ENCODE measurements at regions not wholly inside any gene's neighbourhood (a gene's known extent, or its start where the extent isn't known, plus 50 kb on each side); places are given as distances from the start of the nearest gene placed in this dataset.
"Not testable (repeated sequence)": the region's sequence is repeated elsewhere in the genome, so short reads cannot be mapped to it uniquely, and the experiment has no call there.

DNA sequence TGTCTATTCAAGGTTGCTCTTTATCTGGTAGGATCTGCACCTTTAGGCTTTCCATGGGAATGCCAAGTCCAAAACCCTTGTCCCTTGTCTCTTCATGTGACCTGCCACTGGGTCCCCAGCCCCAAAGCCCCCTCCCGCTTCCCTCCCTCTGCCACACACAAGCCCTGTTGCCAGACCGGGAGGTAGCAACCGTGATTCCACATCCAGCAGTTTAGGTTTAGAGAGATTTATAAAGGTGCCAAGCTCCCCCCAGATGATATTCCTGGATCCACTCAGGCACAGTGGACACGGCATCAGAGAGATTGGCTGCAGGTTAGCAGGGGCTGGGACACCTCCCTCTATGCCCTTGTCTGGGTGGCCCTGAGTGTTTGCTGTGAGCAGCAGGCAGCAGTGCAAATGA lies 504.7 kb downstream of the CCDC171 start:
- DNase-seq (ENCODE audit: extremely low read depth, low read depth), result no peak
- TF ChIP-seq, protein P1, sequence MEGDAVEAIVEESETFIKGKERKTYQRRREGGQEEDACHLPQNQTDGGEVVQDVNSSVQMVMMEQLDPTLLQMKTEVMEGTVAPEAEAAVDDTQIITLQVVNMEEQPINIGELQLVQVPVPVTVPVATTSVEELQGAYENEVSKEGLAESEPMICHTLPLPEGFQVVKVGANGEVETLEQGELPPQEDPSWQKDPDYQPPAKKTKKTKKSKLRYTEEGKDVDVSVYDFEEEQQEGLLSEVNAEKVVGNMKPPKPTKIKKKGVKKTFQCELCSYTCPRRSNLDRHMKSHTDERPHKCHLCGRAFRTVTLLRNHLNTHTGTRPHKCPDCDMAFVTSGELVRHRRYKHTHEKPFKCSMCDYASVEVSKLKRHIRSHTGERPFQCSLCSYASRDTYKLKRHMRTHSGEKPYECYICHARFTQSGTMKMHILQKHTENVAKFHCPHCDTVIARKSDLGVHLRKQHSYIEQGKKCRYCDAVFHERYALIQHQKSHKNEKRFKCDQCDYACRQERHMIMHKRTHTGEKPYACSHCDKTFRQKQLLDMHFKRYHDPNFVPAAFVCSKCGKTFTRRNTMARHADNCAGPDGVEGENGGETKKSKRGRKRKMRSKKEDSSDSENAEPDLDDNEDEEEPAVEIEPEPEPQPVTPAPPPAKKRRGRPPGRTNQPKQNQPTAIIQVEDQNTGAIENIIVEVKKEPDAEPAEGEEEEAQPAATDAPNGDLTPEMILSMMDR (IDR thresholded peaks at IDR 0.05; ENCODE audit: low read depth, low read length), result no peak

DNA sequence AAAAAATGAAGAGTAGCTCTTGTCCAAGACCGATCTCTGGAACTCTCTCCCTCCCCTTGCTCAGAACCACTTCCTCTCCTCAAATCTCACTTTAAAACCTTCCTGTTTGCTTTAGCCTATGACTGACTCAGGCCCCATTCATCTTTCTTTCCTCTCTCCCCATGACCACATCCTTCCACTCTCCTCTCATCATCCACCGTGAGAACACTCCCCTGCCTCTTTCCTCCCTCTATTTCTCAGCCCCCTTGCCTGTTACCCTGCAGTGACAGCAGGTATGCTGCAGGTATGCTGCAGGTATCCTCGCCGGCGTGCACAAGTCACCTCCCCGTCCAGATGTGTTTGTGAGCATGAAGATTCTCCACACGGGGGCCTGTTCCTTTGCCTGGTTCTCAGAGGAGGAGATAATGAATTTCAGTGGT lies 505.3 kb downstream of the CCDC171 start:
- TF ChIP-seq, protein P1 (IDR thresholded peaks at IDR 0.05; ENCODE audit: low read depth, low read length), result no peak
- no peak for DNase-seq (ENCODE audit: extremely low read depth, low read depth)

DNA sequence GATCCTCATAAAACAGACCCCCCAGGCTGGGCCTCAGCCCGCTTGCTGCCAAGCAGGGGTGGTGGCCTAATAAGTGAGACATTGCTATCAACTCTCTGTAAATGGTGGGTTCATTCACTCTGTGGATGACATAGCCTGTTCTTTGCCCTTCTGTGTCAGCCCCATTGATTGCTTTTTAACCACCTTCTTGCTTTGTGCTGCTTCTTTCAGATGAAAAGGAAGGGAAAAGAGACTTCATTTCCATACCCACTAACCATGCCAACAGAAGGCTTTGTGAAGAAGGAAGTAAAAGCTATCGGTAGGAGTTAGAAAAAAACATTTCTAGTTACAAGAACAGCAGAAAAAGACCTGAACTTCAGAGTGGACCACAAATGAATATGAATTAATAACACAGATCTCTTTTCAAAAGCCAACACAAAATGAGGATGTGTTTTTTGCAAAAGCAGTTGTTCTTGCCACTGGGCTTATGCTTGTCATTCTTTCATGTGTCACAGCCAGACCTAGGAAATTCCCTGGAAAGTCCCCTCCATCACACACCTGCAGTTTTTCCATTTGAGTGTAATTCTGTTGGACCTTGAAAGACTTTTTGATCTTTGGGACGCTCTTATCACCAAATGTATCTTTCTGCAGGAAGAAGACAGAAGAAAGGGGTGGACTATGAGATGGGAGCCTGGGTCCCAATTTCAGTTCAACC lies 507.7 kb downstream of the CCDC171 start:
- DNase-seq (ENCODE audit: extremely low read depth, low read depth), result no peak

DNA sequence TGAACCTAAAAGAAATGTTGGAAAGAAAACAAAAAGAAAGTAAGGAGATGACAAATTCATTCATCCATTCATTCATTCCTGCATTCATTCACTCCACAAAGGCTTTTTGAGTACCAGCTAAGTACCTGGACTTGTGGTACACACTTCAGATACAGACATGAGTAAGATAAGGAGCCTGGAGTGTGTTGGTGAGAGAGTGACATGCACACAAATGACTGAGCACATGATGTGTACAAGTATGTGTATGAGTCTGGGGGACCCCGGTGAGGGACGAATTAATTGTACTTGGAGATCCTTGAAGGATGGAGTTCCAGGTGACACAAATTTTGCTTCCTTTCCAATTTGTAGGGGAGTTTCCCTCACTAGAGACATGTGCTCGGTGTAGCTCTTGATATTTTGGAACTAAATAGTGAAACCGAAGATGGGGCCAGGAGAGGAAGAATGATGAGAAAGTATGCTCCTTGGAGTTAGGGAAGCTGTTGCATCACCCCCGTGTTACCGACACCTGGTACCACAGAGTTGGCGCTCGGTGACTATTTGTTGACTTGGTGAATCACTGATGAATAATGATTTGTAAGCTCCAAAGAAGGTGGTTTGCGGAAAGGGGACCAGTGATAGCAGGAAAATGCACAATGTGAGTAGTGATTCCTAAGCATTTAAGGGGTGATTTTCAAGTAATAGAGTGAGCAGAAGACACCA lies 509.8 kb downstream of the CCDC171 start:
- no peak for DNase-seq (ENCODE audit: extremely low read depth, low read depth)
- TF ChIP-seq, protein P1 (IDR thresholded peaks at IDR 0.05; ENCODE audit: low read depth, low read length), result no peak

More for the DNA sequence above, 507.7 kb downstream of the CCDC171 start:
- TF ChIP-seq, protein P1 (IDR thresholded peaks at IDR 0.05; ENCODE audit: low read depth, low read length), result no peak

DNA sequence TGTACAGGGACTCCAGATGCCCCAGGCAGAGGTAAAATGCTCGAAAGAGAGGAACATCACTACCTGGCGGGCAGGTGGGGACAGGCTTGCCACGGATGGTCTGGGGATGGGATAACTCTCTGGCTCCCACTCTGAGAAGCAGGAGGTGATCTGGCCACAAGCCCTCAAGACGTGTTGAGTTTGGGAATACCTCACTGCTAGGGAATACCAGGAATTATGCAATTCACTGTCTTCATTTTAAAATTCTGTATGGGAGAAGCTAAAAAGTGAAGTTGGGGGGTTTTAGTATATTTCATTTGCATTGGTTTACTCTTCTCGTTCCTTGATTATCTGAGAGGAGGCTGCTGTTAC lies 510.4 kb downstream of the CCDC171 start:
- no peak for DNase-seq (ENCODE audit: extremely low read depth, low read depth)
- TF ChIP-seq, protein P1 (IDR thresholded peaks at IDR 0.05; ENCODE audit: low read depth, low read length), result no peak

DNA sequence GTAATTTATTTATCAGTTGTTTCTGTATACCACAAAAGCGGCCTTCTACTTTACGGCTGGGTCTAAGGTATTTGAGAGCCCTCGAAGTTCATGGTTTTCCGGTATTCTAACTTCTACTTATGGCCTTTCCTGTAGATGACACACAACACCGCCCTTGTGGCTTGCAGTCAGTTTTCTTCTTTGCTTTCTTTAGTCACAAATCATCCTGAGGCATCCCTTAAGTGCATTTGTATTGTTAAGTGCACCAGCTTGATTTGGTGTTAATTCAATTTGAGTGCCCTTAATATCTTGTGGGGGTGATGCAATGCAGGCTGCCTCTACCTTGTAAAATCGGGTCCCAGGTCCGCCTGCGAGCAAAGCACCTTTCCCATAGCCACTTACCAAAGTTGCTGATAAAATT lies 511.9 kb downstream of the CCDC171 start:
- DNase-seq (ENCODE audit: extremely low read depth, low read depth), result no peak
- TF ChIP-seq, protein P1 (IDR thresholded peaks at IDR 0.05; ENCODE audit: low read depth, low read length), result no peak

DNA sequence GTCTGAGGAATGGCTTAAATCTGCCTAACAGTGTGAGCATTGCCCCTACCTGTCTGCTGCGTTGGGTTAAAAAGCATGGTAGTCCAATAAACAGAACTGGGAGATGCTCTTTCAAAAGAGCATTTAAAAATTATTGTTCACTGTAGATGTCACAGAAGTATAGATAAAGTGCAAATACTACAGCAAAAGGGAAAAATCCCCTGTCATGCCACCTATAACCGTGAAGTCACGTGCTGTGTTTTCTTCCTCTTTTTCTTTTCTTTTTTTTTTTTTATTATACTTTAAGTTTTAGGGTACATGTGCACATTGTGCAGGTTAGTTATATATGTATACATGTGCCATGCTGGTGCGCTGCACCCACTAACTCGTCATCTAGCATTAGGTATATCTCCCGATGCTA lies 513.4 kb downstream of the CCDC171 start:
- DNase-seq (ENCODE audit: extremely low read depth, low read depth), result not testable (repeated sequence)
